NOMO-1 (cell line): ENCODE measurements at regions not wholly inside any gene's neighbourhood (a gene's known extent, or its start where the extent isn't known, plus 50 kb on each side); places are given as distances from the start of the nearest gene placed in this dataset.

ENCODE experiments used
- DNase-seq, 2 experiments: peaks; one replicate each; lab custom pipeline; 2025; ENCODE audit not compliant: unreplicated experiment in 2 of 2; lab: John Stamatoyannopoulos, UW

DNA sequence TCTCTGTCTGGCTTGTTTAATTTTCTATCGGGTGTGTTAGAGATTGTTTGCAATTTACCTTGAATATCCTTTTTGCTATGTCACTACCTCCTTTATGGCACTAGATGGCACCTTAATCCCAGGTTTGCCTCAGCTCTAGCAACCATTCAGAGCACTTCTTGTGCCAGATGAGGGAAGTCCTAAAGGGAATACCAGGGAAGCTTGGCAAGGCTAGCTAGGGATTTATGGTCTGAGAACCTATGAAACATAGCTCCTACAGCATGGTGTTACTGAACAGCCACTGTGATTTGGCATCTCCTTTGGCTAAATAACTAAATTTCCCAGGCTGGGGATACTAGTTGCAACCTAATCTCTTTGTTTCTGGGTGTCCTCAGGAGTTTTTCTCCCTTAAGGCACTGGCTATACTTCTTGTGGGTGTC is 69.0 kb upstream of the VOPP1 start:
- DNase-seq: peak; percentile 39 to 44

DNA sequence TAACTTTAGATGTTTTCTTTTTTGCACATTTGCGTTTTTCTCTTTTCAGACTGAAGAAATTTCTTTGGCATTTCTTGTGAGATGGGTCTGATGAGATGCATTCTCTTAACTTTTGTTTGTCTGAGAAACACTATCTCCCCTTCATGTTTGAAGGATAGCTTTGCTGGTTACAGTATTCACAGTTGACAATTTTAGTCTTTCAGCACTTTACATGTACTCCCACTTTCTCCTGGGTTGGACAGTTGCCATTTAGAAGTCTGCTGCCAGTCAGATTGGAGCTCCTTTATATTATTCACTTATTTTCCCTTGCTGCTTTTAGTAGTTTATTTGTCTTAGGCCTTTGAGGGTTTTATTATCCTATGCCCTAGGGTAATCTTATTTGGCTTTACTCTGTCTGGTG is 67.3 kb upstream of the VOPP1 start:
- no peak for DNase-seq

DNA sequence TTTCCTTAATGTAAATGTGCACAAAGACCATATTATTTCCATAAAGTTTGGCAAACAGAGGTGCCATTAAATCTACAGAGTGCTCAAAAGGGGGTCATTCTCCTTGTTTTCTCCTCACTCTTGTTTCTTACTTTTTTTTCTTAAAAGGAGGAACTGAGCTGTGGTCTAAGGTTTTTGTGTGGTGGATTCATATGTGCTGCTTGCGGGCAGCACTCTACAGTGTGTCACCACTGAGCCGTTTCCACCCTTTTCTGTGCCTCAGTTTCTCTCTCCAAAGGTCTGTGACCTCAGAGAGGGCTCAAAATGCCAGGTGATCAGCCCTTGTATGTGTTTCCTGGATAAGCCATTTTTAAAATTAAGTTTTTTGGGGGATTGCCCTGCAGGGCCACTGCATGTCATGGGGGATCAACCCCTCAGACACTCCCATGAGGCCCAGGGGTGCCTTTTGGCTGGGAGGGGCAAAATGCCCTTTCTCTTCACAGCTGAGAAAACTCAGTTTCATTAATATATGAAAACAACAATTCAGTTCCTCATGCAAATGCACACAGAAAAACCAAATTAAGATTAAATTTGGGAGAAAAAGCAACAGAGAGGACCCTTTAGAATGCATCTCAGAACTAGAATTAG is 56.9 kb upstream of the VOPP1 start:
- no peak for DNase-seq

DNA sequence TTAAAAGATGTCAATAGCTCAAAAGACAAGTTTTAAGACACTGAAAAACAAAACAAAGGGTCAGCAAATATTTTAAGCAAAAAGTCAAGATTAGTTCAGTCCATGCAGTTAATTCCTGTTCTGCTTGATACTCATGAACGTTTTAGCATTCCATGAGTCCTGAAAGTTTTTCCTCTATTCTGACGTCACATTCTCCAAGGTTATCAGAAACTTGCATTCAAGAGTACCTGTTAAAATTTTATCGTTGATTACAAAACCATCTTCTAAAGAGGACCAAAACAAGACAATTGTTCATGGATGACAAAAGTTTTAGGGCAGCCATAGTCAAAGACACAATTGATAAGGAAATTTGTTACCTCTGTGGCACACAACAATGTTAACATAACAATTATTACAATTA is 52.5 kb upstream of the VOPP1 start:
- no peak for DNase-seq

DNA sequence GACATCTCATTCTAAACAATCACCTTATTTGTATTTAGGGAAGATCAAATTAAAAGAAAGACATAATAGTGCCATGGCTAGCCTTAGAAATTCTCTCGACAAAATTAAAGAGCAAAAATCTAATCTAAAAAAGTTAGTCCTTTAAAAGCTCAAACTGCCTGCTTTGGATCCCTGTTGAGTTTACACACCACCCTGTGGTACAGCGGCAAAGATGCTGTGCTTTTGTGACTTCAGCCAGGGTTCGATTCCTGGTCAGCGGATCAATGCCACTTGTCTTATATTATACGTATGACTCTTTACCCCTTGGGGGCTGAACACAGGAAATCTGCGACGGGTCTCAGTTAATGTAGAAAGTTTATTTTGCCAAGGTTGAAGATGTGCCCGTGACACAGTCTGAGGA is 51.3 kb upstream of the VOPP1 start:
- DNase-seq: no peak

DNA sequence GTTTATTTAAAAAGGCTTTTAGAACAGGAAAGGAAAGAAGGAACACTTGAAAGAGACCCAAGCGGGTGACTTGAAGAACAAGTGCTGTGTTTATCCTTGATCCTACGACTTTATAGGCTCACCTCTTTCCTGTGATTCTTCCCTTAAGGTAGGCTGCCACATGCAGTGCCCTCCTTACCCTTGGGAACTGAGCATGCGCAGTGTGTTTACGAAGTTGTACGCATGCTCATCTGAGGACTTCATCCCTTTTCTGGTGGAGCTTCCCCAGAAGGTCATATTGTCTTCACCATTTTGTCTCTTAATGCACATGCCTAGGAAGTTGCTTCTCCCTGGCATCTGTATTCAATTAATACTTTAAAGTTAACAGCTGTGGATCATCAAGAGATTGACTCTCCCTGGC is 49.9 kb upstream of the VOPP1 start:
- DNase-seq: no peak
